C4-2B (cell line): ENCODE measurements at regions not wholly inside any gene's neighbourhood (a gene's known extent, or its start where the extent isn't known, plus 50 kb on each side); places are given as distances from the start of the nearest gene placed in this dataset.

Experiments
- CTCF ChIP-seq: fragments of 450-650 bp; conservative IDR thresholded peaks from 2 replicates; pipeline ENCODE4 v1.5.1; 2017; ENCODE audit warnings: mild to moderate bottlenecking
- ZFX ChIP-seq: fragments of 450-650 bp; IDR thresholded peaks from 2 replicates; pipeline ENCODE4 v1.6.1; 2017

GRCh38 chr2:156657809-156658208, 221.6 kb downstream of the GPD2 start:
- TF ChIP-seq CTCF = no peak
- no peak for TF ChIP-seq ZFX
